ENCODE measurements at regions not wholly inside any gene's neighbourhood (a gene's known extent, or its start where the extent isn't known, plus 50 kb on each side); places are given as distances from the start of the nearest gene placed in this dataset.

- CTCF ChIA-PET (ENCODE audit: low intra/inter-chr PET ratio, low total read pairs), result no interaction called here
- TF ChIP-seq PITX1 (CRISPR knock-in tag; IDR thresholded peaks at IDR 0.05) (no peak), ZNF839 (CRISPR knock-in tag; IDR thresholded peaks at IDR 0.05; ENCODE audit: borderline replicate concordance) (no peak), FUBP1 (CRISPR knock-in tag; IDR thresholded peaks at IDR 0.05; ENCODE audit: borderline replicate concordance) (no peak), PAX8 (CRISPR knock-in tag; IDR thresholded peaks at IDR 0.05; ENCODE audit: borderline replicate concordance) (no peak), KDM4B (CRISPR knock-in tag; IDR thresholded peaks at IDR 0.05) (no peak), KMT2A (CRISPR knock-in tag; IDR thresholded peaks at IDR 0.05) (no peak), TAF15 (IDR thresholded peaks at IDR 0.05; ENCODE audit: low read depth, low read length, poor library complexity, severe bottlenecking) (no peak), HDAC1 (CRISPR knock-in tag; IDR thresholded peaks at IDR 0.05) (no peak), ZNF597 (CRISPR knock-in tag; IDR thresholded peaks at IDR 0.05) (no peak), ZNF589 (CRISPR knock-in tag; conservative IDR thresholded peaks at IDR 0.05) (no peak), TRAFD1 (CRISPR knock-in tag; IDR thresholded peaks at IDR 0.05; ENCODE audit: borderline replicate concordance) (no peak), FOXO4 (CRISPR knock-in tag; conservative IDR thresholded peaks at IDR 0.05) (no peak)
Measured at GRCh38 chr13:44137466-44137865, 236.2 kb upstream of the SERP2 start.

More at GRCh38 chr13:44137466-44137865, 236.2 kb upstream of the SERP2 start:
- H3K79me2 ChIP-seq (ENCODE audit: insufficient read depth, low read length), result no peaks in the 10 kb centered on the region
- FAIRE-seq (no peak), ATAC-seq (no peak), DNase-seq (ENCODE audit: low spot score) (no peak)
- no TSS peak for BruUV-seq (replicated peaks)
- POLR2A ChIA-PET, result interaction anchor here (0.7 kb wide), 1 partner anchor 146 kb away, joined by 3 read pairs; no protein-coding TSS in a partner anchor
- intact Hi-C loops (cut with micrococcal nuclease; ENCODE audit: unreplicated experiment), result no loop called here
- no peak overlapping the region for H3K4me3 ChIP-seq (replicated peaks in 1 of 3; ENCODE audit: insufficient read depth in 1 of 3, low read depth in 2 of 3, low read length in 3 of 3)
- H3K27me3 ChIP-seq (ENCODE audit: control insufficient read depth in 1 of 2, insufficient read depth in 2 of 2, low read length in 2 of 2), result no peaks in the 10 kb centered on the region; a peak in 1 of 5 replicates
- H3K27ac ChIP-seq (ENCODE audit: extremely low read length, insufficient read depth, low read length), result no peak overlapping the region
- no peaks in the 10 kb centered on the region for H3K9me3 ChIP-seq (ENCODE audit: low read length)
- in situ Hi-C loops (cut with HindIII; ENCODE audit: extremely low pct_ligation_motif_present, low pct_unique_long_range_greater_than_20kb), result no loop called here
- H3K4me2 ChIP-seq (ENCODE audit: low read depth, low read length), result no peak overlapping the region
- H3K36me3 ChIP-seq (replicated peaks in 1 of 2; ENCODE audit: control insufficient read depth in 1 of 2, insufficient read depth in 2 of 2, low read length in 2 of 2), result no peaks in the 10 kb centered on the region
- peaks cover 21% of the 10 kb centered on the region for H3K4me1 ChIP-seq (ENCODE audit: insufficient read depth, low read length)
- no peaks in the 10 kb centered on the region for H4K20me1 ChIP-seq (ENCODE audit: insufficient read depth, low read length)
- no peak overlapping the region for H2AFZ ChIP-seq (ENCODE audit: low read length)
- H3K9ac ChIP-seq (ENCODE audit: insufficient read depth, low read depth, low read length), result no peak overlapping the region
- no CpG with 5 or more reads among the region's 1 CpG for WGBS (ENCODE audit: low lambda C conversion rate)
